HG02678 (cell line): ENCODE measurements at regions not wholly inside any gene's neighbourhood (a gene's known extent, or its start where the extent isn't known, plus 50 kb on each side); places are given as distances from the start of the nearest gene placed in this dataset.

Source experiments
- ATAC-seq: cut with Tn5 transposase; IDR thresholded peaks from one replicate; pipeline ENCODE4 v1.9.1; 2021; ENCODE audit warnings: mild to moderate bottlenecking, moderate library complexity; ENCODE audit not compliant: unreplicated experiment

DNA sequence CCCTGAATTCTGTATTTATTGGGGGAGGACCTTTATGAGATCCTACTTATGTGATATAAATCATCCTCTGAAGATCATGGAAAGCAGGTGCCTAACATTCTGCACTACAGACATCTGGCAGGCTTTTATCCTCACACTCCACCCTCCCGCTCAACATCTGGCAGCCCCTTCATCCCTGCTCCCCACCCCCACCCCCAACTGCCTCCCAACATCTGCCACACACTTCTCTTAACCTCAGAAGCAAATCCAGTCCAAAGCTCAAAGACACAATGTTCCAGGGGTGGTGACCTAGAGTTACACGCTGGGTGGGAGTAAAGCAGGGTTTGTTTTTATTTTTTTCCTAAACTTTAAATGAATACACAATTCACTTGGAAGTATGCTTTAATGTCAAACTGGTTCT lies 184.5 kb upstream of the ATP11B start:
- ATAC-seq, result no peak

DNA sequence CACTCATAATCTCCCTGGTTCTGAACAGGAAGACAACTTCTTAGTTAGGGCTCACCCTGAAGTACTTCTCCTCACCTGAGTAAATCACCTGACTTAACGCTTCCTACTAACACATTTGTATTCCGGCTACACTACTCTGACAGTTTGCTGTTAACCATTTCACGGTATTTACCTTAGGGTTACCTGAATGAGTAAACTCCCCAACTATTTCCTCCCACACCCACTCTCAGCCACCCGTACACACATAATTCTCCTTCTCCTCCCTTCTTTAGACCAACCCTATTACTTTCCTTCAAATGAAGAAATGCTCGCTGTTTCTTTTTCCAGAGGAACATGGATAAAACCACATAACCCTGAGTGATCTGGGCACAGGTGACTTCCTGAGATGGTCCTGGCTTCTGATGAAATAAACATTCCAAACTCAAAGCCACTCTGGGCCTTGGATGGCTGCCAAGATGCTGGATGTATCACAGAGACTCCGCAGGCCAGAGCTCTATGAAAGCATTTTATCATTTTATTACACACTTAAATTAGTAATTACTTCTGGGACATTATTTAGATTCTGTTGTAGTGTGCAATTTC lies 183.6 kb upstream of the ATP11B start:
- ATAC-seq, result no peak

DNA sequence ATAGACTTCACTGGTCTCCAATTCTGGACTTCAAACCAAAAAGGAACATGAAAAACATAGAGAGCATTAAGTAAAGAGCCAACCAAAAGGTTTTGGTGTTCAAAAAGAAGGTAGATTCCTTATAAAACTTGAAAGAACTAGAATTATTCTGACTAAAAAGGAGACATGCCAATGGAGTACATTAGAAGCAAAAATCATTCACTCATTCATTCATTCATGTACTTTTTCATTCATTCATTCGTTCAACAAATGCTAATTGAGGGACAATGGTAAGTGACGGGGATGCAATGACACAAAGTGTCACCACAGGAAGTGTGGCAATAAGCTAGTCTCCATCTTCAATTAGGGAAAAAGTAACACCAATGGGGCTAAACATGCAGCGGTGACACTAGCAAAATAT lies 181.0 kb upstream of the ATP11B start:
- ATAC-seq, result no peak

DNA sequence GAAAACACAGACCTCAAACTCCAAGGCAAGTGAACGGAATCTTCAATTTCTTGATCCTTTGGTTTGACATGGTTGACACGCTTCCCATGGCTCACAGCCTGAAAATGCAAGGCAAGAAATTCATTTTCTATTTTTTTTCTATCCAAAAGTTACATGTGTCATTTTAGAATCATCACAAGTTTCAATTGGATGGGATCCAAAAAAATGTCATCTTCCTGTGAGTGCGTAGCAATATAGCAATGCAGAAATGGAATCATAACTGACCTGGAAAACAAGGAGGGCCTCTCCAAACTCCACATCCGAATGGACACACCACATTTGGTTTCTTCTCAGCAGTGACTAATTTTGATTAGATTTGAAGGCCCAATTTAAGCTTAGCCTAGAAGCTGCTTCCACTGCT lies 175.8 kb upstream of the ATP11B start:
- no peak for ATAC-seq

DNA sequence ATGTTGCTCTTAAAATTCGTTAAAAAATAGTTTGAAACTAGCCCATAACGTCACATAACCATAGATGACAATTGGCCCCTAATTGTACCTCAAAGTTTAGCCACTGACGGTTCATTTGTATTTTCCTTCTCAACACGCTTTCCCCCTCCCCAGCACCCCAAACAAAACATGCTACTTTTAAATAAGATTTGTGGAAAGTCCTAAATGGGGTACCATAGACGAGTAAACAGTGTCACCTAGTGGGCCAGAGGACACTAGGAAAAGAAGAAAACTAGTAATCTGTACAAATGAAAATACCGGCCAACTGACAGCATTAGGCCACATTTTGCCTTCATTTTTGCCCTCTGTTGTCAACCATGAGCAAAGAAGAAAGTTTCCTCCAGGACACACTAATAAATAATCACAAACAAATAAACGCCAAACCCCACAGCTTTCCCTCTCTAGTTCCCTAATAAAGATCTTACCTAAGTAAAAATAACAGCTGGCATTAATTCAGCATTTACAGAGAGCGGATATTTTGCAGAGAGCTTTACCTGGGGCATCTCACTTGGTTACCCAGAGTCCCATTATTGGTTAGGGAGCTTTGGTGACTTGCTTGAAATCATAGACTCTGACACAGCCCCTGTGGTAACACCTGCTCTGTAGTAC lies 175.1 kb upstream of the ATP11B start:
- ATAC-seq, result no peak

DNA sequence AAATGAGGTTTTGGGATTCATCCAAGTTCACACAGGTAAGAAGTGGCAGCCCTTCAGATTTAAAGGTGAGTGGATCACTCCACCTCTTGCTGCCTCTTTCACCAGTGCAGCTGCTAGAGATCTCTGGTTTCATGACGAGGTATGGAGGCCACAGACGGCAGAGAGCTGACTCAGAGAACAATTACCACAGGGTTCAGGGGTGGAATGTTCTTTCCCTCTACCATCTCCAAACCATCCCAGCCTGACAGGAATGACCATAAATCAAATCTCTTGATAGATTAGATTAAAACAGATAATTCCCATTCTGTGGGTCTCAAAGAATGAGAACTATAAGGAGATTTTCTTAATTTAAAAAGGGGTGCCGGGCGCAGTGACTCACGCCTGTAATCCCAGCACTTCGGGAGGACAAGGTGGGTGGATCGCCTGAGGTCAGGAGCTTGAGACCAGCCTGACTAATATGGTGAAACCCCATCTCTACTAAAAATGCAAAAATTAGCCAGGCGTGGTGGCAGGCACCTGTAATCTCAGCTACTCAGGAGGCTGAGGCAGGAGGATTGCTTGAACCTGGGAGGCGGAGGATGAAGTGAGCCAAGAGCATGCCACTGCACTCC lies 174.2 kb upstream of the ATP11B start:
- no peak for ATAC-seq

DNA sequence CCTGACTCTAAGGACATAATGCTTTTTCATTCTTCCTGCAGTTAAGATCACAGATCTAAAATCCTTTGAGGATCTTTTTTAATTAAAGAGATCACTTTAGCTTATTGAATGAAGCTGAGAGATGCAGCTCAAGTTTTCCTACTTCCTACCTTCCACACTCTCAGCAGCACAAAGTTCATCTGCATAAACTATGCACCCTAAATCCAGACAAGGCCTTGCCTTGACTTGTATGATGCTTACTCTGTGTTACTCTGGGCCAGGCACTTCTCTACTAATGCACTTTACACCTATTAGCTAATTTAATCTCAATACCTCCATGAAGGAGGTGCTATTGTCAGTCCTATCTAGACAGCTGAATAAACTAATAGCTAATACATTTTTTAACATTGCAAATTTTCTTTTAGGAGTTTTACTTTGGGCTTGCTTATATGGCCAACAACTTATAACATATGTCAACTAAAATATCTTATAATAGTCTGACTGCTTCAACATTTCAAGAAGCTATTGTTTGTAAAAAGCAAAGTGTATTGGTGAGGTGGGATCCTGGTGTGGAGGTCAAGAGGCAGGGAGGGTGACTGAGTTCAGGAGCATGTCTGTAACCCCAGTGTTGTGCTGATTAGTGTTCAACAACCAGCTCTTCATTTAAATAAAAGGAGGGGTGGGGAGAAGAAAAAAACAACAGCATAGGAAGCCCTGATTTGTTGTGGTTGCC lies 172.4 kb upstream of the ATP11B start:
- no peak for ATAC-seq

DNA sequence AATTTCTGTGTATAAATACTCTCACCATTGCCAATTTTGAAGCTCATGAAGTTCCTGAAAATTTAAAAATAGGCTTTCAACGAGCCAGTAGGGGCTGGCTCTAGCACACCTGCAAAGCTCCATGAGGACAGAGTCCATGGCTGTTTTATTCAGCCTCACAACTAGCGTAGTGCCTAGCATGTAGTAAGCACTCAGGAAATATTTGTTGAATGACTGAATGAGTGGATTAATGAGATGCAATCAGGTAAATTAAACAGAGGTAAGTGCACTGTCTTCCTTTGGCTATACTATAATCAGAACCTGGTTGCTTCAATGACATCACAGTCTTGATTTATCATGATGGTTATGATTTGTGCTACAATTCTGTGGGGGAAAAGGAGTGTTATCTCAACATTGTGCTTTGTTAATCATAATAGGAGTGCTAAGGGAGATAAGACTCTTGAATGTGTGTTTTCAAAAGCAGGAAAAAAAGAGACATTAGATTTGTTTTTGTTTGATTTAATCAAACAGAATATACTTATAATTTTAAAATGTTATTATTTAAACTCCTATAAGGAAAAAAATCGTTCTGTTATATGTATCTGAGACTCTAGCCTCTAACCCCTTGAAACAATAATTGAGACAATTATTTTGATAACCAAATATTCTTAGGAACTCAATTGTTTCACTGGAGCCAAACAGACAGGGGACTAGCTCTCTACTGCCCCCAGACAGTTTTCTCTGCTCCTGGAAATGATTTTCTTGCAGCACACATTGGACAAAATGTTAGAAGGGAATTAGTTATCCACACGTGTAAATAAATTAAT lies 171.7 kb upstream of the ATP11B start:
- no peak for ATAC-seq

DNA sequence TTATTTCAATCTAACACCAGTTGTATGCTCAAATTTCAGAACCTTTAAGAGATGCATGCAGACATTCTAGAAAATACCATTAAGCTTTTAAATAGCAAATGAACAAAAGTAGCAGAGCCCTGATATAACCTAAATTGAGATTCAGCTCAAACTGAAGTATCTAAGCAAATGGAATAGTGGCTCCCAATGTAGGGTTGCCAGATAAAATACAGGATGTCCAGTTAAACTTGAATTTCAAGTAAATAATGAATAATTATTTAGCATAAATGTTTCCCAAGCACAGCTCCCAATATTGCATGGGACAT lies 171.1 kb upstream of the ATP11B start:
- ATAC-seq, result no peak

DNA sequence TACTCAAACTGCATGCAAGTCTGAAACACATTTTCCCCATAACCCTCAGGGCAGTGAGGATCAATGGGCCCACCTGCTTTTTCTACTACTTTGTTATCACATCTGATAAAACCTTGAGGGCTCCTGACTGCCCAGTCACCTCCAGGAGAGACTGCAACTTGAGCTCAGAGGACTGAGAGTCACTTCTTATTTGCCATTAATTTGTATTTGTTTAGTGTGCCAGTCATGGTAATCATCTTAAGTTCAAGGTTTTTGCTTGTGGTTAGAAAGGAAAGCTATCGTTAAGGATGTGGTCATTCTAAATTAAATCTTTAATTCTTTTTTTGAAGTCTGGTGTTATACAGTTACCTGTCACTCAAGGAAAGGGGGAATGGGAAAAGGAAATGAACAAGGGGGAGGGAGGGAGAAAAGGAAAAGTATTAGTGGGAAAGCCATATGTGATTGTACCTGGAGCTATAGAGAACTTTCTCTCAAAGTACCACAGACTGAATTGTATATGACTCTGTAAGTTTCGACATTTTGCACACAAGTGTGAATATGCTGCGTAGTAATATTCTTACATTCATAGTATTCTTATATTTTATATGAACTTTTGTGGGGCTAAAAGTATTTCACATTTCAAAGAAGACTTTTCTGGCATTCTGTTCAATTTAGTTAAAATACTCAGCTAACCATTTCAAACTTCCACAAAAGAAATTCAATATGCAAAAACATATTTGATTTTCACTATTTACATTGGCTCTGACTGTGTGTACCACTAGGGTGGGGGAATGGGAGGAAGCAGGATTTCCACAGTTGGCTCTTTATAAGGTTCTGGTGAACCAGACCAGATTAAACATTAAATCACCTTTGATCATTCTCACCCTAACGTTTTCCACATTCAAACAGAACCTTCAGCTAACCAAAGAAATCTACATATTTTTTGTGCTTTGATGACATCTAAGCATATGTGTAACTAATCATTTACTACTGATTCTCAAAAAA lies 166.5 kb upstream of the ATP11B start:
- ATAC-seq, result no peak

DNA sequence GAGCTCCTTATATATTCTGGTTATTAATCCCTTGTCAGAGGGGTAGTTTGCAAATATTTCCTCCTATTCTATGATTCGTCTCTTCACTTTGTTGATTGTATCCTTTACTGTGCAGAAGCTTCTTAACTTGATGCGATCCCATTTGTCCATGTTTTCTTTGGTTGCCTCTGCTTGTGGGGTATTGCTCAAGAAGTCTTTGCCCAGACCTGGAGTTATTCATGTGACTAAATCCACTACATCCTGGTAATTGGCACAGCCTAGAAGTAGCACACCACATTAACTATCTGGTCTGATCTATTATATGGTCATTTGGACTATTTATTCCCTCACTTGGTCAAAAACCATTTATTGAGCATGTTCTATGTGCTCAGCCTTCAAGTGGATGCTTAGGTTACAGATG lies 164.8 kb upstream of the ATP11B start:
- ATAC-seq, result no peak

DNA sequence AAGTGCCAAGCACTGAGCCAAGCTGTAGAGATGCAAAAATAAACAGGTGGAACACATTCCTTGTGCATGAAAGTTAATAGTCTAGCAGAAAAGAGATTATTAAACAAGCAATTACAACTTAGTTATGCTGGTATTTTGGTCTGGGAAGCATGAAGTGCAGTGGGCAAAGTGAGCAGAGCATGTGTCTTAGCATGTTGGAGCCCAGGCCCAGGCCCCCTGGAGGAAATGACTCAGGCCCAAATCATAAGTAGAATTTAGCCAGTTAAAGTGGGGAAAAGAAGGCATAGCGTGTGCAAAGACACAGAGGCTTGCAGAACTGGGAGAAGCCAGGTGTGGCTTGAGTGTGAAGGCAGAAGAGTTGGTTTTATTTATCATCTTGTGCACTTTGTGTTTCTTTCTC lies 163.8 kb upstream of the ATP11B start:
- ATAC-seq, result no peak

DNA sequence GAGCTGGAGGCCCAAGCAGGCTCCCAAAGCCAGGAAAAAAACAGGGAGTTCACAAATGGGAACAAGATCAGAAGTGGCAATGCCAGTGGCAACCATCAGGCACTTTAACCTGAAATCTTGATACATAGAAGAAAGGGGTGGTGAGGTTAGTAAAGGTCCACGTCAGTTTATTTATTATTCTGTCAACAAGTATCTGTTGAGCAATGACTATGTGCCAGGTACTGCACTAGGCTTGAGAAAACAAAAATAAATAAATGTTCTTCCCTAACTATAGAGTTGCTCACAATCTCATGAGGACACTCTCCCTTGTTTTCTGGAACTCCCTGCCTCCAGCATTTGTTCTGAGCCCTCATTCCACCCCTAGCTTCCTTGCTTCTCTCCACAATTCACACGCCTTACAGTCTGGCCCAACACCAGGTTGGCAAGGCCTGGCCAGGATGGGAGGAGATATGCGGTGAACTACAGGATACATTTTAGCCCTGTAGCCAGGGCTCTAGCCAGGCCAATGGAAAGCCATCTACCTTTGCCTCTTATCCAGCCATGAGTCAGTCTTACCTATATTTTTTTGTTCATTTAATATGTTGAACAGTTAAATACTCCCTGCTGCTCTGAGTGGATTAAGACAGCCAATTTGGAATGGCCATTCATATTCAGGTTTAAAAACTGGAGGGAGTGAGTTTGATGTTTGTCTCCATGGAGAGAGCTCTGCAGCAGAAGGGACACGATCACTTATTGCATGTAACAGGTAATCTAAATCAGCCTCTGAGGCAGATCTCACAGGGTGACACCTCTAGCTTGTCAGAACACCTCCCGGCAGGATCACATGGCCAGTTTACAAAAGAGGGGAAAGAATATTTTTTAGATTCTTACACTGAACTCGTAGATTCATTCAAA lies 161.9 kb upstream of the ATP11B start:
- no peak for ATAC-seq

DNA sequence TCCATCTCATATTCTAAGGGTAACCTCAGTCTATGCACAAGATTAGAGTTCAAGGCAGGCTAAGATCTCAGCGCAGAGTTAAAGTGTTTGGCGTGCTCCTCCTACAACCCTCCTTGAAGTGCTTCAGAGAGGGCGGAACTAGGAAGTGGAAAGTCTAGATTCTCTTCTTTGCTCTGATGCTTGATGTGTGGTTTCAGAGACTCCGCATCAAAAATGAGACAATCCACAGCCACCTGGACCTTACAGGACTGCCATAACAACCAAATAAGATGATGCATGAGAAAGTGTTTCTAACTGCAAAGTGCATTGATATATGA lies 161.3 kb upstream of the ATP11B start:
- no peak for ATAC-seq

DNA sequence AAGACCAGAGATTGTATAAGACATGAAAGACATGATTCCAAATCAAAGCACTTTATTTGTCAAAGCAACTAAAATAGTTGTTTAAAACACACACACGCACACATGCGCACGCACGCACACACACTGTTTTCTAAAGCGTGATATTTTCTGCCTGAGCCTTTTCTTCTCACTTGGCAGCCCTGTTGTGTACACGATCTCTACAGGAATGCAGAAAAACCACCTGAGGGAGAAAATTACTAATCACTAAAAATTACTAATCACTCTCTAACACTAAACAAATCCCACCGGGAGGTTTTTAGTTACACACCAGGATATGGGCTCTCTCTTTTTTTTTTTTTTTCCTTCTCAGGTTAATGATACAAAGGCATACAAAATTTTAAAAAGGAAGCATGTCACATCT lies 160.1 kb upstream of the ATP11B start:
- no peak for ATAC-seq

DNA sequence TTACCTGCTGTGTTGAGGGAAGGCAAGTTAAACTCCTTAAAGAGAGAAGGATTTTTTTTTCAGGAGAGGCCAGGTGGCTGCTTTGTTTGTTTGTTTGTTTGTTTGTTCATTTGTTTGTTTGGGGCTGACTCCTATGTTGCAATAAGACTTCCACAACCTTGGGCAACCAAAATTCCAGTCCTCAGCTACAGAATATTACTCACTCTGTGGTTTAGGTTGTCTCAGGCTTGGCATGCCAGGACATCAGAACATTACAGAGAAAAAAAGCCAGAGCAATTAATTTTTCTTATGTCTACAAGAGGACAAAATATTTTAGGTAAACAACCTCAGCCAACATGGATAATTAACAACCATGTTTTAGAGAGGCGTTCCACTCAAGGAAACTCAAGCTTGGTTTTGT lies 156.7 kb upstream of the ATP11B start:
- no peak for ATAC-seq

DNA sequence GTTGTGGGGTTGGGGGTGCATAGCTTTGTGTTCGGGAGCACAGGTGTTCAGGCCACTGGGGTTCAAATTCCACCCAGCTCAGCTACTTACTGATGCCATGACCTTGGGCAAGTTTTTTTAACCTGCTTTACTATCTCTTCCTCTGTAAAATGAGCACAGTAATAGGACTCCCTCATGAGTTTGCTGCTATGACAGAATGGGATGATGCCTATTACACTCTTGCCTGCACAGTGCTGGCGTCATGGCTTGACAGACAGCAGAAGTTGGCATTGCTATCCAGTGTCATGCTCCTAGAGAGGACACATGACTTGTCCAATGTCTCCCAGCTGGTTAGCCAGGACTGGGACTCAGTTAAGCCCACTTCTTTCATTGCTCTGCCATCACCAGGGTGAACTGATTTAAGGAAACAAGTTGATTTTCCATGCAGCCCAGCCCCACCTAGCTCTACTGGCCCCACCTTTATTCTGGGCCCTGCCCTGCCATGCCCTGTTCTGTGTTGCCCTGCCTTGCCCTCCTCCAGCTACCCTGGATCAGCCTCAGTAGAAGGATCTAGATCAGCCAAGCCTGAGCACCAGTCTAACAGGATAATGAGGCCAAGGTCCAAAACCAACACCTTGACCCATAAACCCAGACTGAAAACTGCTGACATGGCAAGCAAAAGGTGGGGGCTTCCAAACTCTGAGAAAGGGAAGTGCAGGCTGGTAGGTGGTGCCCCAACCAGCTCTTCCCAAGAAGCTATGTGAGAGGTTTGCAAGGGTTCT lies 155.8 kb upstream of the ATP11B start:
- ATAC-seq, result no peak

DNA sequence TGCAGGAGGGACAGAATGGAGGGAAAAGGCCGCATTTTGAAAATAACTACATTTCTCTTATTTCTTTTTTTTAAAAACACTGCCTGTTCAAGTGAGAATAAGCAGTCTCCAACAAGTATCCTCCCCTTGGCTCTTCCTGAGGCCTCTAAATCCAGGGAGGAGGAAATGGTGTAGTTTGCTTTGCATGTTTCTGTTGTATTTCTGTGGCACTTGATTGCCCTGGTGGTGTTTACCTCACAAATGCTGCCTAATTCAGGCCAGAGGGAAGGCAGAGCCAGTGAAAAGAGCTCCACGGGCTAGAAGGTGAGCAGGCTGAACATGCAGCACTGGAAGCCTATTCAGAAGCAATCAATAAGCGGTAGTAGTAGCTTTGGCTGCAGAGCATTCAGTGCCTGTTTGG lies 149.3 kb upstream of the ATP11B start:
- no peak for ATAC-seq
